IMR-90 (cell line): ENCODE measurements at regions not wholly inside any gene's neighbourhood (a gene's known extent, or its start where the extent isn't known, plus 50 kb on each side); places are given as distances from the start of the nearest gene placed in this dataset.

ENCODE experiments used
- ATAC-seq: fragments of 200-7000 bp; cut with Tn5 transposase; 2 replicates; pipeline ENCODE4 v1.9.1; 2020; ENCODE audit warnings: low read depth, mild to moderate bottlenecking, moderate library complexity
- BruUV-seq: library from RNA; stranded (reverse); fragments of 400-500 nt; replicated peaks from 2 replicates; lab custom pipeline; 2021; lab: Mats Ljungman, UMichigan
- CTCF ChIA-PET: fragments of 300-600 bp; formaldehyde crosslinking; extraction: SDS; loops from one replicate; lab custom pipeline; 2021; ENCODE audit warnings: antibody characterized with exemption; lab: Yijun Ruan, JAX
- POLR2A ChIA-PET: fragments of 300-600 bp; sonication (Branson Sonifier 250); formaldehyde crosslinking; loops from one replicate; lab custom pipeline; 2022; ENCODE audit warnings: antibody characterized with exemption; ENCODE audit not compliant: unreplicated experiment; lab: Charles Lee
- DNase-seq: peaks from one replicate; pipeline ENCODE4 v3.0.0; 2013
- H2AFZ ChIP-seq: replicated peaks from 2 replicates; pipeline ENCODE3; 2013; ENCODE audit warnings: low read length, mild to moderate bottlenecking; ENCODE audit not compliant: poor library complexity
- H2AK5ac ChIP-seq: 2 replicates; pipeline ENCODE4 v1.6.1; 2013; ENCODE audit warnings: low read depth, low read length, inconsistent platforms
- H2AK9ac ChIP-seq: replicated peaks from 2 replicates; pipeline ENCODE3; 2013; ENCODE audit warnings: mild to moderate bottlenecking, low read depth, low read length, moderate library complexity; ENCODE audit not compliant: poor library complexity
- H2BK120ac ChIP-seq: 2 replicates; pipeline ENCODE4 v1.6.1; 2013; ENCODE audit warnings: low read depth, low read length, inconsistent platforms
- H2BK15ac ChIP-seq: 3 replicates; pipeline ENCODE4 v1.6.1; 2013; ENCODE audit warnings: low read depth, low read length, inconsistent platforms
- H2BK20ac ChIP-seq: 2 replicates; pipeline ENCODE4 v1.6.1; 2013; ENCODE audit warnings: low read depth, mild to moderate bottlenecking, inconsistent platforms, low read length, moderate library complexity
- H2BK5ac ChIP-seq: 2 replicates; pipeline ENCODE4 v1.6.1; 2013; ENCODE audit warnings: mild to moderate bottlenecking, low read depth, low read length, inconsistent platforms; ENCODE audit not compliant: poor library complexity, severe bottlenecking
- H3K14ac ChIP-seq: replicated peaks from 2 replicates; pipeline ENCODE4 v1.6.1; 2013; ENCODE audit warnings: low read depth, low read length, inconsistent platforms
- H3K18ac ChIP-seq: 2 replicates; pipeline ENCODE4 v1.6.1; 2013; ENCODE audit warnings: low read depth, low read length, control low read depth
- H3K23ac ChIP-seq: 2 replicates; pipeline ENCODE4 v1.6.1; 2013; ENCODE audit warnings: low read depth, low read length, inconsistent platforms
- H3K27ac ChIP-seq: 2 replicates; pipeline ENCODE4 v1.5.1; 2013; ENCODE audit warnings: mild to moderate bottlenecking, control low read depth, low read length; ENCODE audit not compliant: insufficient read depth
- H3K27me3 ChIP-seq: 2 replicates; pipeline ENCODE4 v1.6.1; 2013; ENCODE audit warnings: low read length; ENCODE audit not compliant: control insufficient read depth, insufficient read depth
- H3K36me3 ChIP-seq: 2 replicates; pipeline ENCODE4 v1.6.1; 2013; ENCODE audit warnings: low read length, mixed read lengths; ENCODE audit not compliant: control insufficient read depth, insufficient read depth
- H3K4ac ChIP-seq: 2 replicates; pipeline ENCODE4 v1.6.1; 2013; ENCODE audit warnings: low read depth, low read length, inconsistent platforms
- H3K4me1 ChIP-seq: 2 replicates; pipeline ENCODE4 v1.6.1; 2013; ENCODE audit warnings: low read length, mixed read lengths; ENCODE audit not compliant: control insufficient read depth, insufficient read depth
- H3K4me2 ChIP-seq: 2 replicates; pipeline ENCODE4 v1.6.1; 2013; ENCODE audit warnings: low read depth, mild to moderate bottlenecking, control low read depth, low read length, moderate library complexity
- H3K4me3 ChIP-seq: 2 replicates; pipeline ENCODE4 v1.5.1; 2013; ENCODE audit warnings: low read depth, mild to moderate bottlenecking, control low read depth, low read length, moderate library complexity; ENCODE audit not compliant: insufficient read depth
- H3K56ac ChIP-seq: 2 replicates; pipeline ENCODE4 v1.6.1; 2013; ENCODE audit warnings: low read length, inconsistent platforms; ENCODE audit not compliant: insufficient read depth; ENCODE audit errors: extremely low read depth
- H3K79me1 ChIP-seq, 2 experiments: 2 replicates each; pipeline ENCODE4 v1.6.1; 2013; ENCODE audit warnings: low read length in 2 of 2, inconsistent platforms in 1 of 2, low read depth in 1 of 2
- H3K9ac ChIP-seq: 2 replicates; pipeline ENCODE4 v1.6.1; 2013; ENCODE audit warnings: low read depth, low read length, control low read depth
- H3K9me1 ChIP-seq: 2 replicates; pipeline ENCODE4 v1.6.1; 2013; ENCODE audit warnings: low read length, inconsistent platforms; ENCODE audit not compliant: insufficient read depth
- H3K9me3 ChIP-seq: 2 replicates; pipeline ENCODE4 v1.6.1; 2013; ENCODE audit warnings: low read length; ENCODE audit not compliant: control insufficient read depth, insufficient read depth
- H4K20me1 ChIP-seq: 2 replicates; pipeline ENCODE4 v1.6.1; 2013; ENCODE audit warnings: low read length, inconsistent platforms; ENCODE audit not compliant: insufficient read depth
- H4K5ac ChIP-seq: 2 replicates; pipeline ENCODE4 v1.6.1; 2013; ENCODE audit warnings: mild to moderate bottlenecking, low read depth, low read length, control low read depth
- H4K8ac ChIP-seq, 2 experiments: 2 replicates each; pipeline ENCODE4 v1.6.1; 2013; ENCODE audit warnings: low read depth in 2 of 2, low read length in 2 of 2, control low read depth in 1 of 2, inconsistent platforms in 1 of 2
- H4K91ac ChIP-seq: 2 replicates; pipeline ENCODE4 v1.6.1; 2013; ENCODE audit warnings: low read depth, low read length, inconsistent platforms; ENCODE audit not compliant: insufficient read depth
- BHLHE40 ChIP-seq: fragments of 150-350 bp; IDR thresholded peaks from 2 replicates; pipeline ENCODE4 v1.6.1; 2016; ENCODE audit warnings: mild to moderate bottlenecking, low read depth, low read length
- CEBPB ChIP-seq: IDR thresholded peaks from 2 replicates; pipeline ENCODE4 v1.6.1; 2012; ENCODE audit warnings: low read depth, low read length, improper control_type of control experiment
- CHD1 ChIP-seq: IDR thresholded peaks from 2 replicates; pipeline ENCODE4 v1.6.1; 2012; ENCODE audit warnings: low read depth, low read length, improper control_type of control experiment
- FOS ChIP-seq: fragments of 150-350 bp; IDR thresholded peaks from 2 replicates; pipeline ENCODE4 v1.6.1; 2016; ENCODE audit warnings: low read depth, low read length
- MAFK ChIP-seq: IDR thresholded peaks from 2 replicates; pipeline ENCODE4 v1.6.1; 2012; ENCODE audit warnings: low read depth, low read length, improper control_type of control experiment
- MAZ ChIP-seq: IDR thresholded peaks from 2 replicates; pipeline ENCODE4 v1.6.1; 2012; ENCODE audit warnings: low read depth, mild to moderate bottlenecking, low read length, improper control_type of control experiment, moderate library complexity, borderline replicate concordance
- MXI1 ChIP-seq: IDR thresholded peaks from 2 replicates; pipeline ENCODE4 v1.6.1; 2012; ENCODE audit warnings: low read depth, mild to moderate bottlenecking, low read length, moderate library complexity, borderline replicate concordance
- NFE2L2 ChIP-seq: fragments of 150-350 bp; IDR thresholded peaks from 2 replicates; pipeline ENCODE4 v1.6.1; 2016; ENCODE audit warnings: low read depth, mild to moderate bottlenecking, low read length
- POLR2A ChIP-seq: IDR thresholded peaks from 2 replicates; pipeline ENCODE4 v1.6.1; 2012; ENCODE audit warnings: mild to moderate bottlenecking, low read depth, low read length
- RAD21 ChIP-seq: IDR thresholded peaks from 2 replicates; pipeline ENCODE4 v1.6.1; 2012; ENCODE audit warnings: low read length, improper control_type of control experiment
- RCOR1 ChIP-seq: IDR thresholded peaks from 2 replicates; pipeline ENCODE4 v1.6.1; 2012; ENCODE audit warnings: mild to moderate bottlenecking, low read length, improper control_type of control experiment; ENCODE audit not compliant: insufficient replicate concordance
- RFX5 ChIP-seq: IDR thresholded peaks from 2 replicates; pipeline ENCODE4 v1.8.0; 2012; ENCODE audit warnings: low read depth, mild to moderate bottlenecking, low read length, moderate library complexity
- SMC3 ChIP-seq: fragments of 150-350 bp; IDR thresholded peaks from 2 replicates; pipeline ENCODE4 v1.6.1; 2016; ENCODE audit warnings: low read depth, mild to moderate bottlenecking, antibody characterized with exemption, low read length, moderate library complexity
- USF2 ChIP-seq: fragments of 150-350 bp; IDR thresholded peaks from 2 replicates; pipeline ENCODE4 v1.6.1; 2017; ENCODE audit warnings: mild to moderate bottlenecking, antibody characterized with exemption, low read length, low read depth
- WGBS, 2 experiments: methylation state at CpG; one replicate each; pipeline versions ENCODE4 v1.1.5 to v1.1.7; 2013; ENCODE audit warnings: missing lambda C conversion rate in 2 of 2; ENCODE audit not compliant: insufficient read length in 1 of 2; ENCODE audit errors: extremely low coverage in 2 of 2; 5-methylcytosine and 5-hydroxymethylcytosine counted together
- dilution Hi-C: fragments of 300-500 bp; cut with HindIII; formaldehyde crosslinking; loops from one replicate; pipeline ENCODE4 v1.14.3; 2018; ENCODE audit warnings: low sequenced_read_pairs; ENCODE audit not compliant: unreplicated experiment
- in situ Hi-C: fragments of 300-500 bp; cut with MboI; formaldehyde crosslinking; loops from 3 replicates; pipeline ENCODE4 v1.14.3; 2019; ENCODE audit warnings: low sequenced_read_pairs, inconsistent platforms, mixed read lengths
- intact Hi-C: fragments of 100-400 bp; cut with micrococcal nuclease; formaldehyde crosslinking; loops from 2 replicates; pipeline ENCODE4 v1.10.0; 2022
- TF ChIP-seq, protein P1 (sequence below): fragments of 150-350 bp; IDR thresholded peaks from 2 replicates; pipeline ENCODE4 v1.6.1; 2016; ENCODE audit warnings: low read depth, mild to moderate bottlenecking, low read length, moderate library complexity, borderline replicate concordance
- TF ChIP-seq, protein P2 (sequence below): conservative IDR thresholded peaks from 2 replicates; pipeline ENCODE4 v1.5.1; 2012; ENCODE audit warnings: mild to moderate bottlenecking, low read depth, low read length, improper control_type of control experiment

DNA sequence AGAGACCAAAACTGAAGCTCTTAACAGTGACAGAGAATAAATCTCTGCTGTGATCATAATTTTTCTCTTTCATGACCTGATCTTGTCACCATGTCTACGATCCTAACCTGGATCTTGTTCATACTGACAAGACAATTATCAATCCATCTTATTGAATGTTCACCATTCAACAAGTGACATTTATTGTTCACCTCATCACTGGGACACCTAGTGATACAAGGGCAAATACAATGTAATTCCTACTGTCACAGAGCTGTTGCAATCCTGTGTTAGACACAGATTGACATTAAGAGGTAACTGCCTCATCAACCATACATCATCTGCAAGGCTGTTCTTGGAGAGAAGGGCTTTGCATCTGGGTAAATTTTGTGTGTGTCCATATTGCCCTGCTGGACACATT is 942.4 kb upstream of the PRR20A start:
- TF ChIP-seq CHD1 (no peak), NFE2L2 (no peak), RFX5 (no peak), CEBPB (no peak), MXI1 (no peak), MAZ (no peak), FOS (no peak), POLR2A (no peak), BHLHE40 (no peak), USF2 (no peak), RCOR1 (no peak), MAFK (no peak), RAD21 (no peak), SMC3 (no peak)
- TF ChIP-seq, protein P1, sequence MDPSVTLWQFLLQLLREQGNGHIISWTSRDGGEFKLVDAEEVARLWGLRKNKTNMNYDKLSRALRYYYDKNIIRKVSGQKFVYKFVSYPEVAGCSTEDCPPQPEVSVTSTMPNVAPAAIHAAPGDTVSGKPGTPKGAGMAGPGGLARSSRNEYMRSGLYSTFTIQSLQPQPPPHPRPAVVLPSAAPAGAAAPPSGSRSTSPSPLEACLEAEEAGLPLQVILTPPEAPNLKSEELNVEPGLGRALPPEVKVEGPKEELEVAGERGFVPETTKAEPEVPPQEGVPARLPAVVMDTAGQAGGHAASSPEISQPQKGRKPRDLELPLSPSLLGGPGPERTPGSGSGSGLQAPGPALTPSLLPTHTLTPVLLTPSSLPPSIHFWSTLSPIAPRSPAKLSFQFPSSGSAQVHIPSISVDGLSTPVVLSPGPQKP, result no peak
- TF ChIP-seq, protein P2, sequence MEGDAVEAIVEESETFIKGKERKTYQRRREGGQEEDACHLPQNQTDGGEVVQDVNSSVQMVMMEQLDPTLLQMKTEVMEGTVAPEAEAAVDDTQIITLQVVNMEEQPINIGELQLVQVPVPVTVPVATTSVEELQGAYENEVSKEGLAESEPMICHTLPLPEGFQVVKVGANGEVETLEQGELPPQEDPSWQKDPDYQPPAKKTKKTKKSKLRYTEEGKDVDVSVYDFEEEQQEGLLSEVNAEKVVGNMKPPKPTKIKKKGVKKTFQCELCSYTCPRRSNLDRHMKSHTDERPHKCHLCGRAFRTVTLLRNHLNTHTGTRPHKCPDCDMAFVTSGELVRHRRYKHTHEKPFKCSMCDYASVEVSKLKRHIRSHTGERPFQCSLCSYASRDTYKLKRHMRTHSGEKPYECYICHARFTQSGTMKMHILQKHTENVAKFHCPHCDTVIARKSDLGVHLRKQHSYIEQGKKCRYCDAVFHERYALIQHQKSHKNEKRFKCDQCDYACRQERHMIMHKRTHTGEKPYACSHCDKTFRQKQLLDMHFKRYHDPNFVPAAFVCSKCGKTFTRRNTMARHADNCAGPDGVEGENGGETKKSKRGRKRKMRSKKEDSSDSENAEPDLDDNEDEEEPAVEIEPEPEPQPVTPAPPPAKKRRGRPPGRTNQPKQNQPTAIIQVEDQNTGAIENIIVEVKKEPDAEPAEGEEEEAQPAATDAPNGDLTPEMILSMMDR, result no peak
- Histone ChIP-seq H3K27me3 (no peaks in the 10 kb centered on the region), H3K14ac (no peak overlapping the region), H2AK5ac (no peak overlapping the region), H3K4me3 (no peak overlapping the region), H2BK120ac (no peak overlapping the region), H3K79me1 (no peaks in the 10 kb centered on the region), H4K91ac (no peak overlapping the region), H2BK5ac (no peak overlapping the region), H3K9me1 (no peaks in the 10 kb centered on the region), H3K23ac (no peak overlapping the region), H4K5ac (no peak overlapping the region), H3K36me3 (no peaks in the 10 kb centered on the region), H3K4me1 (no peaks in the 10 kb centered on the region), H3K9me3 (no peaks in the 10 kb centered on the region), H4K20me1 (no peaks in the 10 kb centered on the region), H3K18ac (no peak overlapping the region), H2AFZ (no peak overlapping the region), H3K4ac (no peak overlapping the region), H4K8ac (no peak overlapping the region), H3K27ac (no peak overlapping the region), H3K9ac (no peak overlapping the region), H2AK9ac (no peak overlapping the region), H2BK20ac (no peak overlapping the region), H2BK15ac (no peak overlapping the region), H3K56ac (no peak overlapping the region), H3K4me2 (no peak overlapping the region)
- dilution Hi-C loops (no loop called here), intact Hi-C loops (no loop called here), in situ Hi-C loops (no loop called here)
- DNase-seq, result no peak
- no peak for ATAC-seq
- CTCF ChIA-PET, result no interaction called here
- WGBS, 2 experiments, result no CpG with 5 or more reads among the region's 1 CpG
- BruUV-seq, result no TSS peak
- POLR2A ChIA-PET, result no interaction called here
